SK-N-SH treated with all-trans-retinoic acid at 6 μM for 48 hours (cell line): ENCODE measurements at regions not wholly inside any gene's neighbourhood (a gene's known extent, or its start where the extent isn't known, plus 50 kb on each side); places are given as distances from the start of the nearest gene placed in this dataset.
A peak's percentile ranks its signal among the peaks of the same experiment; 100 is the strongest.

Source experiments
- ATAC-seq: fragments of 200-7000 bp; cut with Tn5 transposase; 3 replicates; pipeline ENCODE4 v1.9.1; 2020; ENCODE audit warnings: mild to moderate bottlenecking, moderate library complexity
- ARNTL ChIP-seq: fragments of 450-650 bp; formaldehyde crosslinking; IDR thresholded peaks from 2 replicates; pipeline ENCODE4 v1.5.0; 2020; ENCODE audit warnings: low read depth, mild to moderate bottlenecking, moderate library complexity, borderline replicate concordance
- BACH2 ChIP-seq: fragments of 250-450 bp; sonication (Bioruptor Pico); IDR thresholded peaks from 2 replicates; pipeline ENCODE4 v1.9.0; 2021; ENCODE audit warnings: mild to moderate bottlenecking, borderline replicate concordance
- ESRRG ChIP-seq: fragments of 250-450 bp; sonication (Bioruptor Pico); IDR thresholded peaks from 2 replicates; pipeline ENCODE4 v1.6.1; 2021; ENCODE audit warnings: mild to moderate bottlenecking
- GLIS3 ChIP-seq: fragments of 250-450 bp; sonication (Bioruptor Pico); IDR thresholded peaks from 2 replicates; pipeline ENCODE4 v1.5.0; 2020; ENCODE audit warnings: mild to moderate bottlenecking, moderate library complexity
- ISL1 ChIP-seq: fragments of 250-450 bp; sonication (Bioruptor Pico); IDR thresholded peaks from 2 replicates; pipeline ENCODE4 v2.1.2; 2022; ENCODE audit warnings: mild to moderate bottlenecking, moderate library complexity
- POU6F1 ChIP-seq: fragments of 250-450 bp; sonication (Bioruptor Pico); IDR thresholded peaks from 2 replicates; pipeline ENCODE4 v1.8.0; 2021; ENCODE audit warnings: low read depth, mild to moderate bottlenecking, moderate library complexity, borderline replicate concordance
- PPARA ChIP-seq: fragments of 250-450 bp; sonication (Bioruptor Pico); IDR thresholded peaks from 2 replicates; pipeline ENCODE4 v1.5.0; 2020; ENCODE audit warnings: mild to moderate bottlenecking, borderline replicate concordance
- RARB ChIP-seq: fragments of 250-450 bp; sonication (Bioruptor Pico); IDR thresholded peaks from 2 replicates; pipeline ENCODE4 v1.8.0; 2021; ENCODE audit warnings: mild to moderate bottlenecking, moderate library complexity
- SNAI2 ChIP-seq: fragments of 250-450 bp; sonication (Bioruptor Pico); IDR thresholded peaks from 2 replicates; pipeline ENCODE4 v1.5.0; 2020; ENCODE audit warnings: mild to moderate bottlenecking, moderate library complexity
- TCF4 ChIP-seq: fragments of 250-450 bp; sonication (Bioruptor Pico); IDR thresholded peaks from 2 replicates; pipeline ENCODE4 v1.8.0; 2021; ENCODE audit warnings: mild to moderate bottlenecking, moderate library complexity, borderline replicate concordance
- TOX ChIP-seq: fragments of 250-450 bp; sonication (Bioruptor Pico); IDR thresholded peaks from 2 replicates; pipeline ENCODE4 v1.8.0; 2021; ENCODE audit warnings: mild to moderate bottlenecking, moderate library complexity, borderline replicate concordance
- ZC3H10 ChIP-seq: fragments of 250-450 bp; sonication (Bioruptor Pico); IDR thresholded peaks from 2 replicates; pipeline ENCODE4 v1.5.1; 2021; ENCODE audit warnings: mild to moderate bottlenecking, moderate library complexity
- ZFP3 ChIP-seq: fragments of 250-450 bp; sonication (Bioruptor Pico); IDR thresholded peaks from 2 replicates; pipeline ENCODE4 v1.5.0; 2020; ENCODE audit warnings: mild to moderate bottlenecking, moderate library complexity
- ZFP30 ChIP-seq: fragments of 450-650 bp; formaldehyde crosslinking; IDR thresholded peaks from 2 replicates; pipeline ENCODE4 v1.5.0; 2022; ENCODE audit warnings: mild to moderate bottlenecking, moderate library complexity
- ZNF70 ChIP-seq: fragments of 450-650 bp; formaldehyde crosslinking; IDR thresholded peaks from 2 replicates; pipeline ENCODE4 v1.5.0; 2020; ENCODE audit warnings: mild to moderate bottlenecking, moderate library complexity
- ZNF8 ChIP-seq: fragments of 450-650 bp; formaldehyde crosslinking; IDR thresholded peaks from 2 replicates; pipeline ENCODE4 v1.5.0; 2020; ENCODE audit warnings: mild to moderate bottlenecking, moderate library complexity
- TF ChIP-seq, protein P1 (sequence below): fragments of 250-450 bp; sonication (Bioruptor Pico); IDR thresholded peaks from 2 replicates; pipeline ENCODE4 v1.8.0; 2020; ENCODE audit warnings: mild to moderate bottlenecking, moderate library complexity, borderline replicate concordance
- TF ChIP-seq, protein P2 (sequence below): fragments of 250-450 bp; sonication (Bioruptor Pico); IDR thresholded peaks from 2 replicates; pipeline ENCODE4 v1.5.0; 2020; ENCODE audit warnings: mild to moderate bottlenecking, moderate library complexity

GRCh38 chr7:131261476-131261994, 66.1 kb upstream of the MKLN1 start:
- TF ChIP-seq ZNF8, result peak; percentile 65; the same call in 1 of the 2 replicates
- TF ChIP-seq, protein P1, sequence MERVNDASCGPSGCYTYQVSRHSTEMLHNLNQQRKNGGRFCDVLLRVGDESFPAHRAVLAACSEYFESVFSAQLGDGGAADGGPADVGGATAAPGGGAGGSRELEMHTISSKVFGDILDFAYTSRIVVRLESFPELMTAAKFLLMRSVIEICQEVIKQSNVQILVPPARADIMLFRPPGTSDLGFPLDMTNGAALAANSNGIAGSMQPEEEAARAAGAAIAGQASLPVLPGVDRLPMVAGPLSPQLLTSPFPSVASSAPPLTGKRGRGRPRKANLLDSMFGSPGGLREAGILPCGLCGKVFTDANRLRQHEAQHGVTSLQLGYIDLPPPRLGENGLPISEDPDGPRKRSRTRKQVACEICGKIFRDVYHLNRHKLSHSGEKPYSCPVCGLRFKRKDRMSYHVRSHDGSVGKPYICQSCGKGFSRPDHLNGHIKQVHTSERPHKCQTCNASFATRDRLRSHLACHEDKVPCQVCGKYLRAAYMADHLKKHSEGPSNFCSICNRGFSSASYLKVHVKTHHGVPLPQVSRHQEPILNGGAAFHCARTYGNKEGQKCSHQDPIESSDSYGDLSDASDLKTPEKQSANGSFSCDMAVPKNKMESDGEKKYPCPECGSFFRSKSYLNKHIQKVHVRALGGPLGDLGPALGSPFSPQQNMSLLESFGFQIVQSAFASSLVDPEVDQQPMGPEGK (CRISPR knock-in tag), result no peak
- ATAC-seq, result no peak

GRCh38 chr7:131265227-131265626, 62.4 kb upstream of the MKLN1 start:
- ATAC-seq, result no peak
- TF ChIP-seq ZFP3 (CRISPR knock-in tag) (no peak), ZNF70 (no peak), POU6F1 (no peak), ZFP30 (no peak), PPARA (CRISPR knock-in tag) (no peak), ZNF8 (no peak), ESRRG (CRISPR knock-in tag) (no peak), BACH2 (no peak), SNAI2 (CRISPR knock-in tag) (no peak), GLIS3 (CRISPR knock-in tag) (no peak)

- TF ChIP-seq PPARA (CRISPR knock-in tag) (no peak), ZNF8 (no peak), RARB (CRISPR knock-in tag) (no peak), ISL1 (CRISPR knock-in tag) (no peak), TCF4 (CRISPR knock-in tag) (no peak), ZC3H10 (CRISPR knock-in tag) (no peak), ARNTL (CRISPR knock-in tag) (no peak), SNAI2 (CRISPR knock-in tag) (no peak), POU6F1 (no peak)
- ATAC-seq, result no peak
Measured at GRCh38 chr7:131267631-131268030, 60.0 kb upstream of the MKLN1 start.

DNA sequence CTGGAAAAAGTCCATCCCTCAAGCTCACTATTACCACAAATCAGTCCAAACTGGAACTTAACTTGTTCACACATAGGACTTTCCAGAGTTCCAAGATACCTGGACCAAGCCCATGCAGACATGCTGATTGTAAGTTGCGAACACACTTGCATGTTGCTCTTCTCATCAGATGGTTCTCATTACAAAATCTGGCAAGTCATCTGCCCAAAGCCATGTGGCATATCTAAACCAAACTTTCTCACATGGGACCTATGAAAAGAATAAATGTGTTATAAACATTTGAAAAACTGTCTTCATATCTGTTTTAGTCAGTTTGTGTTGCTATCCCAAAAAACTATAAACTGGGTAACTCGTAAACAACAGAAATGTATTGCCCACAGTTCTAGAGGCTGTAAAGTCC, 58.8 kb upstream of the MKLN1 start:
- no peak for TF ChIP-seq ARNTL (CRISPR knock-in tag)
- TF ChIP-seq, protein P2, sequence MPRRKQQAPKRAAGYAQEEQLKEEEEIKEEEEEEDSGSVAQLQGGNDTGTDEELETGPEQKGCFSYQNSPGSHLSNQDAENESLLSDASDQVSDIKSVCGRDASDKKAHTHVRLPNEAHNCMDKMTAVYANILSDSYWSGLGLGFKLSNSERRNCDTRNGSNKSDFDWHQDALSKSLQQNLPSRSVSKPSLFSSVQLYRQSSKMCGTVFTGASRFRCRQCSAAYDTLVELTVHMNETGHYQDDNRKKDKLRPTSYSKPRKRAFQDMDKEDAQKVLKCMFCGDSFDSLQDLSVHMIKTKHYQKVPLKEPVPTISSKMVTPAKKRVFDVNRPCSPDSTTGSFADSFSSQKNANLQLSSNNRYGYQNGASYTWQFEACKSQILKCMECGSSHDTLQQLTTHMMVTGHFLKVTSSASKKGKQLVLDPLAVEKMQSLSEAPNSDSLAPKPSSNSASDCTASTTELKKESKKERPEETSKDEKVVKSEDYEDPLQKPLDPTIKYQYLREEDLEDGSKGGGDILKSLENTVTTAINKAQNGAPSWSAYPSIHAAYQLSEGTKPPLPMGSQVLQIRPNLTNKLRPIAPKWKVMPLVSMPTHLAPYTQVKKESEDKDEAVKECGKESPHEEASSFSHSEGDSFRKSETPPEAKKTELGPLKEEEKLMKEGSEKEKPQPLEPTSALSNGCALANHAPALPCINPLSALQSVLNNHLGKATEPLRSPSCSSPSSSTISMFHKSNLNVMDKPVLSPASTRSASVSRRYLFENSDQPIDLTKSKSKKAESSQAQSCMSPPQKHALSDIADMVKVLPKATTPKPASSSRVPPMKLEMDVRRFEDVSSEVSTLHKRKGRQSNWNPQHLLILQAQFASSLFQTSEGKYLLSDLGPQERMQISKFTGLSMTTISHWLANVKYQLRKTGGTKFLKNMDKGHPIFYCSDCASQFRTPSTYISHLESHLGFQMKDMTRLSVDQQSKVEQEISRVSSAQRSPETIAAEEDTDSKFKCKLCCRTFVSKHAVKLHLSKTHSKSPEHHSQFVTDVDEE (CRISPR knock-in tag), result no peak
- TF ChIP-seq, protein P1 (CRISPR knock-in tag), result no peak
- no peak for TF ChIP-seq ZFP30
- TF ChIP-seq ESRRG (CRISPR knock-in tag), result no peak
- no peak for TF ChIP-seq GLIS3 (CRISPR knock-in tag)
- no peak for TF ChIP-seq TOX
- no peak for TF ChIP-seq TCF4 (CRISPR knock-in tag)
- TF ChIP-seq ZNF8, result no peak
- TF ChIP-seq ZNF70, result no peak
- TF ChIP-seq ISL1 (CRISPR knock-in tag), result no peak

More for the DNA sequence above, 58.8 kb upstream of the MKLN1 start:
- no peak for ATAC-seq
